Mesenchymal stem cell (in vitro differentiated cells and primary cell): ENCODE measurements at regions not wholly inside any gene's neighbourhood (a gene's known extent, or its start where the extent isn't known, plus 50 kb on each side); places are given as distances from the start of the nearest gene placed in this dataset.
"Not testable (repeated sequence)": the region's sequence is repeated elsewhere in the genome, so short reads cannot be mapped to it uniquely, and the experiment has no call there.

Experiments
- DNase-seq: peaks from one replicate; pipeline ENCODE4 v3.0.0-alpha.2; 2013
- H2AFZ ChIP-seq: one replicate; pipeline ENCODE4 v1.6.1; 2013; ENCODE audit warnings: low read depth, mild to moderate bottlenecking, control low read depth, inconsistent platforms, low read length, moderate library complexity
- H2AK5ac ChIP-seq: 2 replicates; pipeline ENCODE4 v1.6.1; 2013; ENCODE audit warnings: low read length, moderate library complexity, mild to moderate bottlenecking, inconsistent platforms; ENCODE audit not compliant: severe bottlenecking
- H2BK120ac ChIP-seq: one replicate; pipeline ENCODE4 v1.6.1; 2013; ENCODE audit warnings: low read depth, mild to moderate bottlenecking, inconsistent platforms, low read length, moderate library complexity
- H2BK12ac ChIP-seq, 2 experiments: one replicate each; pipeline ENCODE4 v1.6.1; 2013; ENCODE audit warnings: inconsistent platforms in 2 of 2, low read length in 2 of 2, mild to moderate bottlenecking in 2 of 2, moderate library complexity in 2 of 2, control low read depth in 1 of 2
- H2BK15ac ChIP-seq: one replicate; pipeline ENCODE4 v1.6.1; 2013; ENCODE audit warnings: mild to moderate bottlenecking, low read depth, inconsistent platforms; ENCODE audit not compliant: poor library complexity, severe bottlenecking
- H2BK5ac ChIP-seq: 2 replicates; pipeline ENCODE4 v1.6.1; 2013; ENCODE audit warnings: low read depth, mild to moderate bottlenecking, low read length, control low read depth, inconsistent platforms; ENCODE audit not compliant: poor library complexity, severe bottlenecking
- H3K14ac ChIP-seq, 2 experiments: one replicate each; pipeline ENCODE4 v1.6.1; 2013; ENCODE audit warnings: inconsistent platforms in 2 of 2, low read length in 2 of 2, control low read depth in 1 of 2, mild to moderate bottlenecking in 1 of 2, moderate library complexity in 1 of 2
- H3K18ac ChIP-seq, 2 experiments: one replicate each; pipeline ENCODE4 v1.6.1; 2013; ENCODE audit warnings: inconsistent platforms in 2 of 2, low read length in 2 of 2, control low read depth in 1 of 2, low read depth in 1 of 2, mild to moderate bottlenecking in 1 of 2
- H3K23ac ChIP-seq, 2 experiments: one replicate each; pipeline ENCODE4 v1.6.1; 2013; ENCODE audit warnings: inconsistent platforms in 2 of 2, low read length in 2 of 2, mild to moderate bottlenecking in 2 of 2, moderate library complexity in 2 of 2, control low read depth in 1 of 2
- H3K27ac ChIP-seq: 2 replicates; pipeline ENCODE4 v1.5.1; 2013; ENCODE audit warnings: mild to moderate bottlenecking, moderate library complexity, low read length, control low read depth, inconsistent platforms; ENCODE audit not compliant: poor library complexity, severe bottlenecking
- H3K27me3 ChIP-seq, 2 experiments: 2 replicates each; pipeline versions ENCODE4 v1.6.1 to v1.7.0; 2013; ENCODE audit warnings: low read length in 2 of 2, mild to moderate bottlenecking in 2 of 2, moderate library complexity in 2 of 2, control low read depth in 1 of 2, inconsistent platforms in 1 of 2; ENCODE audit not compliant: control insufficient read depth in 1 of 2, insufficient read depth in 1 of 2
- H3K36me3 ChIP-seq, 2 experiments: 2 replicates each; pipeline versions ENCODE4 v1.6.1 to v1.7.0; 2013; ENCODE audit warnings: low read length in 2 of 2, control low read depth in 1 of 2, inconsistent platforms in 1 of 2, low read depth in 1 of 2, mild to moderate bottlenecking in 1 of 2; ENCODE audit not compliant: insufficient read depth in 2 of 2, control insufficient read depth in 1 of 2
- H3K4ac ChIP-seq, 2 experiments: one replicate each; pipeline ENCODE4 v1.6.1; 2013; ENCODE audit warnings: inconsistent platforms in 2 of 2, low read length in 2 of 2, mild to moderate bottlenecking in 2 of 2, moderate library complexity in 2 of 2, control low read depth in 1 of 2, low read depth in 1 of 2
- H3K4me1 ChIP-seq: 2 replicates; pipeline ENCODE4 v1.6.1; 2013; ENCODE audit warnings: low read depth, low read length, control low read depth; ENCODE audit not compliant: control insufficient read depth, insufficient read depth
- H3K4me2 ChIP-seq: 2 replicates; pipeline ENCODE4 v1.6.1; 2013; ENCODE audit warnings: low read length, mild to moderate bottlenecking, inconsistent platforms; ENCODE audit not compliant: poor library complexity, severe bottlenecking
- H3K4me3 ChIP-seq, 2 experiments: 2 replicates each; pipeline versions ENCODE4 v1.5.1 to v1.7.0; 2013; ENCODE audit warnings: low read length in 2 of 2, mild to moderate bottlenecking in 2 of 2, control low read depth in 1 of 2, low read depth in 1 of 2; ENCODE audit not compliant: insufficient read depth in 1 of 2
- H3K79me1 ChIP-seq: replicated peaks from 2 replicates; pipeline ENCODE4 v1.6.1; 2013; ENCODE audit warnings: mild to moderate bottlenecking, control low read depth, low read length, inconsistent platforms; ENCODE audit not compliant: poor library complexity, severe bottlenecking
- H3K9ac ChIP-seq: 2 replicates; pipeline ENCODE4 v1.7.0; 2013; ENCODE audit warnings: mild to moderate bottlenecking, low read length, moderate library complexity
- H3K9me3 ChIP-seq: 2 replicates; pipeline ENCODE4 v1.7.0; 2013; ENCODE audit warnings: mild to moderate bottlenecking, low read length; ENCODE audit not compliant: control insufficient read depth
- H4K8ac ChIP-seq: one replicate; pipeline ENCODE4 v1.6.1; 2013; ENCODE audit warnings: inconsistent platforms, mild to moderate bottlenecking, low read length, moderate library complexity
- H4K91ac ChIP-seq: one replicate; pipeline ENCODE4 v1.6.1; 2013; ENCODE audit warnings: mild to moderate bottlenecking, low read length, inconsistent platforms
- WGBS: methylation state at CpG from one replicate; pipeline ENCODE4 v1.1.7; 2013; ENCODE audit warnings: mixed read lengths; 5-methylcytosine and 5-hydroxymethylcytosine counted together

- Histone ChIP-seq H2AK5ac (no peak overlapping the region), H3K4me2 (no peak overlapping the region), H3K27ac (no peak overlapping the region), H3K4me1 (peaks cover 2% of the 10 kb centered on the region), H3K9me3 (no peaks in the 10 kb centered on the region), H3K23ac (no peak overlapping the region), H2BK12ac (no peak overlapping the region), H2AFZ (no peak overlapping the region), H3K79me1 (no peaks in the 10 kb centered on the region), H3K18ac (no peak overlapping the region), H4K91ac (no peak overlapping the region), H2BK15ac (no peak overlapping the region), H3K9ac (no peak overlapping the region), H2BK5ac (no peak overlapping the region), H2BK120ac (no peak overlapping the region), H3K27me3 (no peaks in the 10 kb centered on the region), H3K36me3 (no peaks in the 10 kb centered on the region), H3K14ac (no peak overlapping the region), H4K8ac (no peak overlapping the region), H3K4ac (no peak overlapping the region), H3K4me3 (no peak overlapping the region)
- no peak for DNase-seq
- WGBS, result 100% methylated on average over 2 of the region's 3 CpGs
Measured at GRCh38 chr5:74490814-74491213, 149.7 kb downstream of the ENC1 start.

- Histone ChIP-seq H2BK12ac (no peak overlapping the region), H3K79me1 (no peaks in the 10 kb centered on the region), H3K4me2 (no peak overlapping the region), H3K14ac (no peak overlapping the region), H3K4me3 (no peak overlapping the region), H2AK5ac (no peak overlapping the region), H3K18ac (no peak overlapping the region), H3K9ac (no peak overlapping the region), H3K27me3 (no peaks in the 10 kb centered on the region), H3K4me1 (no peaks in the 10 kb centered on the region), H4K8ac (no peak overlapping the region), H3K27ac (no peak overlapping the region), H2BK5ac (peak overlapping the region; percentile 38), H3K23ac (no peak overlapping the region), H2AFZ (no peak overlapping the region), H3K9me3 (no peaks in the 10 kb centered on the region), H2BK120ac (no peak overlapping the region), H4K91ac (no peak overlapping the region), H3K4ac (no peak overlapping the region), H2BK15ac (no peak overlapping the region), H3K36me3 (no peaks in the 10 kb centered on the region)
- 100% methylated on average over 3 of the region's 3 CpGs for WGBS
- no peak for DNase-seq
Measured at GRCh38 chr5:74482990-74483389, 157.5 kb downstream of the ENC1 start.

- 96% methylated on average over 4 of the region's 6 CpGs for WGBS
- H3K27me3 ChIP-seq, result no peaks in the 10 kb centered on the region
- H3K4me1 ChIP-seq, result no peaks in the 10 kb centered on the region
- no peak overlapping the region for H2AK5ac ChIP-seq
- no peak overlapping the region for H3K4me3 ChIP-seq
- no peak overlapping the region for H4K8ac ChIP-seq
- no peak overlapping the region for H2AFZ ChIP-seq
- no peak overlapping the region for H2BK12ac ChIP-seq
- no peak overlapping the region for H3K18ac ChIP-seq
- no peak overlapping the region for H3K23ac ChIP-seq
- no peak overlapping the region for H2BK5ac ChIP-seq
- H2BK120ac ChIP-seq, result no peak overlapping the region
- H4K91ac ChIP-seq, result no peak overlapping the region
- peak overlapping the region in 1 of 2 experiments; percentile 13 for H3K4ac ChIP-seq
- H3K79me1 ChIP-seq, result no peaks in the 10 kb centered on the region
- no peaks in the 10 kb centered on the region for H3K36me3 ChIP-seq
- no peak overlapping the region for H3K9ac ChIP-seq
- no peak overlapping the region for H2BK15ac ChIP-seq
- no peak overlapping the region for H3K4me2 ChIP-seq
- no peaks in the 10 kb centered on the region for H3K9me3 ChIP-seq
- no peak overlapping the region for H3K14ac ChIP-seq
- H3K27ac ChIP-seq, result no peak overlapping the region
- DNase-seq, result no peak
Measured at GRCh38 chr5:74482523-74482922, 158.0 kb downstream of the ENC1 start.

GRCh38 chr5:74481357-74481756, 159.2 kb downstream of the ENC1 start:
- peak; percentile 60 for DNase-seq
- not testable (repeated sequence) for H3K4me3 ChIP-seq

More at GRCh38 chr5:74481357-74481756, 159.2 kb downstream of the ENC1 start:
- not testable (repeated sequence) for H3K4me2 ChIP-seq, H3K27ac ChIP-seq, H2AFZ ChIP-seq, H2BK120ac ChIP-seq, H4K8ac ChIP-seq, H3K23ac ChIP-seq, H3K9me3 ChIP-seq, H3K79me1 ChIP-seq, H3K27me3 ChIP-seq, H3K4ac ChIP-seq, H2BK12ac ChIP-seq, H3K9ac ChIP-seq, H4K91ac ChIP-seq, H3K14ac ChIP-seq, H2BK15ac ChIP-seq, H2AK5ac ChIP-seq, H3K36me3 ChIP-seq, H2BK5ac ChIP-seq, H3K18ac ChIP-seq, H3K4me1 ChIP-seq
- 92% methylated on average over 2 of the region's 2 CpGs for WGBS
